HepG2 (cell line): ENCODE measurements at regions not wholly inside any gene's neighbourhood (a gene's known extent, or its start where the extent isn't known, plus 50 kb on each side); places are given as distances from the start of the nearest gene placed in this dataset.

Experiments used
- ATAC-seq: fragments of 200-7000 bp; cut with Tn5 transposase; 3 replicates; pipeline ENCODE4 v1.9.1; 2020; ENCODE audit warnings: mild to moderate bottlenecking, moderate library complexity
- BruUV-seq: library from RNA; stranded (reverse); fragments of 400-500 nt; replicated peaks from 2 replicates; lab custom pipeline; 2021; lab: Mats Ljungman, UMichigan
- CTCF ChIA-PET: fragments of 300-600 bp; formaldehyde crosslinking; extraction: SDS; loops from one replicate; lab custom pipeline; 2021; ENCODE audit warnings: low total read pairs, inconsistent platforms, low intra/inter-chr PET ratio; lab: Yijun Ruan, JAX
- POLR2A ChIA-PET: fragments of 350-600 bp; sonication (Branson Sonifier 250); formaldehyde crosslinking; loops from one replicate; lab custom pipeline; 2020; ENCODE audit warnings: antibody characterized with exemption, inconsistent platforms; lab: Yijun Ruan, JAX
- DNase-seq: peaks from one replicate; pipeline ENCODE4 v3.0.0-alpha.2; 2015; ENCODE audit warnings: low spot score
- FAIRE-seq: peaks from 3 replicates; lab custom pipeline; 2011; peaks lifted over from hg19 to GRCh38; lab: Jason Lieb, UNC
- H2AFZ ChIP-seq: one replicate; pipeline ENCODE4 v1.6.1; 2011; ENCODE audit warnings: low read length, inconsistent platforms
- H3K27ac ChIP-seq: fragments of 300-600 bp; 3 replicates; pipeline ENCODE4 v1.8.0; 2011; ENCODE audit warnings: mixed run types, mild to moderate bottlenecking, mixed read lengths, low read length, inconsistent platforms; ENCODE audit not compliant: insufficient read depth; ENCODE audit errors: extremely low read length
- H3K27me3 ChIP-seq, 2 experiments: fragments of 200-600 bp in 1 of 2; 2 replicates in 1 of 2; 3 replicates in 1 of 2; pipeline versions ENCODE4 v1.6.0 to v1.8.0; 2011; ENCODE audit warnings: low read length in 2 of 2, mild to moderate bottlenecking in 2 of 2, moderate library complexity in 2 of 2, inconsistent platforms in 1 of 2; ENCODE audit not compliant: insufficient read depth in 2 of 2, control insufficient read depth in 1 of 2
- H3K36me3 ChIP-seq, 2 experiments: fragments of 200-600 bp in 1 of 2; replicated peaks in 1 of 2; 2 replicates in 1 of 2; 3 replicates in 1 of 2; pipeline versions ENCODE4 v1.5.1 to v1.8.0; 2011; ENCODE audit warnings: low read length in 2 of 2, inconsistent platforms in 1 of 2; ENCODE audit not compliant: insufficient read depth in 2 of 2, control insufficient read depth in 1 of 2
- H3K4me1 ChIP-seq: 2 replicates; pipeline ENCODE4 v1.5.1; 2012; ENCODE audit warnings: low read length, inconsistent platforms; ENCODE audit not compliant: insufficient read depth
- H3K4me2 ChIP-seq: 2 replicates; pipeline ENCODE4 v1.6.0; 2011; ENCODE audit warnings: low read depth, low read length, inconsistent platforms
- H3K4me3 ChIP-seq, 3 experiments: fragments of 200-600 bp in 1 of 3; sonication (generic), shearing (Covaris generic) in 1 of 3; replicated peaks in 1 of 3; 2 replicates each; pipeline ENCODE4 v1.5.1; 2011 to 2016; ENCODE audit warnings: low read length in 3 of 3, inconsistent platforms in 2 of 3, low read depth in 2 of 3, mild to moderate bottlenecking in 2 of 3, control low read depth in 1 of 3, mixed read lengths in 1 of 3; ENCODE audit not compliant: insufficient read depth in 1 of 3
- H3K79me2 ChIP-seq: one replicate; pipeline ENCODE4 v1.6.1; 2011; ENCODE audit warnings: low read length, inconsistent platforms; ENCODE audit not compliant: insufficient read depth
- H3K9ac ChIP-seq: 2 replicates; pipeline ENCODE4 v1.6.0; 2011; ENCODE audit warnings: mild to moderate bottlenecking, low read depth, low read length, inconsistent platforms; ENCODE audit not compliant: insufficient read depth
- H3K9me3 ChIP-seq: 2 replicates; pipeline ENCODE4 v1.5.1; 2012; ENCODE audit warnings: mild to moderate bottlenecking, low read length
- H4K20me1 ChIP-seq: 2 replicates; pipeline ENCODE4 v1.6.0; 2011; ENCODE audit warnings: inconsistent platforms, mild to moderate bottlenecking, low read length, moderate library complexity; ENCODE audit not compliant: insufficient read depth
- MZF1 ChIP-seq: sonication (generic); formaldehyde crosslinking; IDR thresholded peaks from 2 replicates; pipeline ENCODE4 v1.8.1; 2023; ENCODE audit warnings: mild to moderate bottlenecking, missing genetic modification reagents, borderline replicate concordance
- RELA ChIP-seq: sonication (generic); formaldehyde crosslinking; IDR thresholded peaks from 2 replicates; pipeline ENCODE4 v1.4.0; 2020; ENCODE audit warnings: missing genetic modification reagents
- SRF ChIP-seq: IDR thresholded peaks from 2 replicates; pipeline ENCODE4 v1.6.1; 2011; ENCODE audit warnings: mild to moderate bottlenecking, low read depth, low read length, moderate library complexity
- SRSF4 ChIP-seq: fragments of 200-400 bp; formaldehyde crosslinking; IDR thresholded peaks from one replicate; pipeline ENCODE4 v1.6.1; 2018; ENCODE audit warnings: mild to moderate bottlenecking, low read depth, low read length, moderate library complexity; ENCODE audit not compliant: poor library complexity, severe bottlenecking
- ZNF101 ChIP-seq: sonication (generic); formaldehyde crosslinking; IDR thresholded peaks from 2 replicates; pipeline ENCODE4 v1.4.0; 2020; ENCODE audit warnings: mild to moderate bottlenecking, low read depth, missing genetic modification reagents, borderline replicate concordance
- ZNF616 ChIP-seq: sonication (generic); formaldehyde crosslinking; IDR thresholded peaks from 2 replicates; pipeline ENCODE4 v1.5.0; 2020; ENCODE audit warnings: low read depth, mild to moderate bottlenecking, missing genetic modification reagents
- WGBS: methylation state at CpG from one replicate; pipeline ENCODE4 v1.1.6; 2017; ENCODE audit warnings: low lambda C conversion rate; 5-methylcytosine and 5-hydroxymethylcytosine counted together
- in situ Hi-C: cut with HindIII; loops from 2 replicates; pipeline ENCODE4 v1.10.0; 2017; ENCODE audit warnings: low pct_unique_long_range_greater_than_20kb; ENCODE audit not compliant: extremely low pct_ligation_motif_present
- intact Hi-C: fragments of 100-400 bp; cut with micrococcal nuclease; formaldehyde crosslinking; loops from one replicate; pipeline ENCODE4 v1.10.0; 2022; ENCODE audit not compliant: unreplicated experiment
- TF ChIP-seq, protein P1 (sequence below): sonication (generic); formaldehyde crosslinking; IDR thresholded peaks from 2 replicates; pipeline ENCODE4 v1.5.0; 2020; ENCODE audit warnings: mild to moderate bottlenecking, missing genetic modification reagents
- TF ChIP-seq, protein P2 (sequence below): IDR thresholded peaks from 2 replicates; pipeline ENCODE4 v1.6.1; 2016; ENCODE audit warnings: missing compliant biosample characterization, missing genetic modification reagents, borderline replicate concordance

DNA sequence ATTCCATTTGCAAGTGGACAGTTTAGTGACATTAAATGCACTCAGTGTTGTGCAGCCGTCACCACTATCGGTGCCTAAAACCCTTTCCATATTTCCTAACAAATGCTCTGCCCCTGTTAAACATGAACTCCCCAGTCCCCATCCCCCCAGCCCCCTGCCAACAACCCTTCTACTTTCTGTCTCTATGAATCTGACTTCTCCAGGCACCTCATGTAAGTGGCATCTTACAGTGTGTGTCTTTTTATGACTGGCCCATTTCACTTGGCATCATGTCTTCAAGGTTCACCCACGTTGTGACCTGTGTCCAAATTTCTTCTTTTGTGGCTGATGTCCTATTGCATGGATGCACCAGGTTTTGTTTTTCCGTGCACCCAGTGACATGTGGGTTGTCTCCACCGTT, 140.9 kb upstream of the GPC1 start:
- ATAC-seq, result no peak
- ChIA-PET CTCF (no interaction called here), POLR2A (no interaction called here)
- no TSS peak for BruUV-seq
- H3K27me3 ChIP-seq, result peaks cover 29 to 94% of the 10 kb centered on the region in 2 experiments
- no peak overlapping the region for H3K9ac ChIP-seq
- intact Hi-C loops (no loop called here), in situ Hi-C loops (no loop called here)
- H3K36me3 ChIP-seq, result no peaks in the 10 kb centered on the region
- no peaks in the 10 kb centered on the region for H3K79me2 ChIP-seq
- no peak for DNase-seq
- H2AFZ ChIP-seq, result no peak overlapping the region
- no peaks in the 10 kb centered on the region for H3K4me1 ChIP-seq
- FAIRE-seq, result no peak
- H3K4me2 ChIP-seq, result no peak overlapping the region
- H3K4me3 ChIP-seq, result no peak overlapping the region
- TF ChIP-seq ZNF616 (no peak), ZNF101 (CRISPR knock-in tag) (no peak), SRF (no peak), MZF1 (no peak), SRSF4 (no peak), RELA (CRISPR knock-in tag) (no peak)
- TF ChIP-seq, protein P1, sequence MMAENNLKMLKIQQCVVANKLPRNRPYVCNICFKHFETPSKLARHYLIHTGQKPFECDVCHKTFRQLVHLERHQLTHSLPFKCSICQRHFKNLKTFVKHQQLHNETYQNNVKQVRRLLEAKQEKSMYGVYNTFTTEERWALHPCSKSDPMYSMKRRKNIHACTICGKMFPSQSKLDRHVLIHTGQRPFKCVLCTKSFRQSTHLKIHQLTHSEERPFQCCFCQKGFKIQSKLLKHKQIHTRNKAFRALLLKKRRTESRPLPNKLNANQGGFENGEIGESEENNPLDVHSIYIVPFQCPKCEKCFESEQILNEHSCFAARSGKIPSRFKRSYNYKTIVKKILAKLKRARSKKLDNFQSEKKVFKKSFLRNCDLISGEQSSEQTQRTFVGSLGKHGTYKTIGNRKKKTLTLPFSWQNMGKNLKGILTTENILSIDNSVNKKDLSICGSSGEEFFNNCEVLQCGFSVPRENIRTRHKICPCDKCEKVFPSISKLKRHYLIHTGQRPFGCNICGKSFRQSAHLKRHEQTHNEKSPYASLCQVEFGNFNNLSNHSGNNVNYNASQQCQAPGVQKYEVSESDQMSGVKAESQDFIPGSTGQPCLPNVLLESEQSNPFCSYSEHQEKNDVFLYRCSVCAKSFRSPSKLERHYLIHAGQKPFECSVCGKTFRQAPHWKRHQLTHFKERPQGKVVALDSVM (CRISPR knock-in tag), result no peak
- TF ChIP-seq, protein P2, sequence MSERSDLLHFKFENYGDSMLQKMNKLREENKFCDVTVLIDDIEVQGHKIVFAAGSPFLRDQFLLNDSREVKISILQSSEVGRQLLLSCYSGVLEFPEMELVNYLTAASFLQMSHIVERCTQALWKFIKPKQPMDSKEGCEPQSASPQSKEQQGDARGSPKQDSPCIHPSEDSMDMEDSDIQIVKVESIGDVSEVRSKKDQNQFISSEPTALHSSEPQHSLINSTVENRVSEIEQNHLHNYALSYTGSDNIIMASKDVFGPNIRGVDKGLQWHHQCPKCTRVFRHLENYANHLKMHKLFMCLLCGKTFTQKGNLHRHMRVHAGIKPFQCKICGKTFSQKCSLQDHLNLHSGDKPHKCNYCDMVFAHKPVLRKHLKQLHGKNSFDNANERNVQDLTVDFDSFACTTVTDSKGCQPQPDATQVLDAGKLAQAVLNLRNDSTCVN, result no peak
- no peaks in the 10 kb centered on the region for H4K20me1 ChIP-seq
- H3K27ac ChIP-seq, result no peak overlapping the region
- WGBS, result 29% methylated on average over 5 of the region's 5 CpGs
- no peaks in the 10 kb centered on the region for H3K9me3 ChIP-seq
